Tongue (tissue), 1 donor: ENCODE measurements at regions not wholly inside any gene's neighbourhood (a gene's known extent, or its start where the extent isn't known, plus 50 kb on each side); places are given as distances from the start of the nearest gene placed in this dataset.
"Not testable (repeated sequence)": the region's sequence is repeated elsewhere in the genome, so short reads cannot be mapped to it uniquely, and the experiment has no call there.

Experiments used
- DNase-seq: peaks from one replicate; pipeline ENCODE4 v3.0.0-alpha.2; 2015

DNA sequence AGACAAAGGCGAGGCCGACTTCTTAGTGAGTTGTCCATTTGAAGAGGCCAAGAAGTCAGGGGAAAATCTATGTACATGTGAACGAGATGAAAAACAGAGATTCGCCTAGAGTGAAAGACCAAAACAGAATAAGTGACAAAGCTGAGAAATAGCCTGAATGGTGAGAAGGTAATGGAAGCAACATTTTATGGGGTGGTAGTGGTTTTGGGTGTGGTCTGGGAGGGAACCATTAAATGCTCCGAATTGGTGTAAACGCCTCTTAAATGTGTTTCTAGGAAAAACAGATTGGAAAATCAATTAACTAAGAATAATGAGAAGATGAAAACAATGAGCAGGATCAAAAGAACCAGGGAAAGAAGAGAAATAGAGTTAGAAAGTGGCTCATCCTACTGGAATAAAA is 83.8 kb upstream of the MANSC4 start:
- DNase-seq: no peak

DNA sequence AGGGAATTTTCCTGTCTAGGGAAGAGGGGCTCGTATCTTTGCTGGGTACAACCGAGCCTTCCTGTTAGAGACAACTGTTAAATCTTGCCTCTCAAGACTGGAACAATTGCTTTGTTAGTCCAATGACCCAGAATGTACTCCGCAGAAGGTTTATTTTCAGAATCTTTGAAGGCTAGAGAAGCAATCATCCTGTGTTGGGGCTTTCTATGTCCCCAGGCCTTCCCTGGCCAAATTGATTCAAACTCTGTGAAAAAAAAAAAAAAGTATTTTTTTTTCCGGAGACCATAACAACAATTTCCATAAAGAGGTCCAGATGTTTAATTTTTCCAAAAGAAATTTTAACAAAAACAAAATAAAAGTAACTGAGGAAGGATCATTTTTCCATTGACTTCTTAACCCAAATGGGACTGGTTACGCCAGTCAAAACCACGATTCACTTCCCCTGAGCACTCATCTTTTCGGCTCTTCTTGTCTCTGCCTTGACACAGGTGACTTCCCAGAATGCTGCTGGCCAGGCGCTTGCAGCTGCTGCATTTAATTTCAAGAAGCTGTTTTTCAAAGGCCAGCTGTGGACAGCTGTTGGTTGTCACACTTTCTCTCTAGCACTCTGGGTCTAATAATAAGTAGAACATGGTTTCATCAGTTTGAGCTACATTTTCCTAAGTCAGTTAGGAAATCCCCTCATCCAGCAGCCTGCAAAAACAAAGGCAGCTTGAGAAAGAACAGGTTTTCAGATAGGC is 81.6 kb upstream of the MANSC4 start:
- DNase-seq: peak; percentile 93

- no peak for DNase-seq
These were observed 79.6 kb upstream of the MANSC4 start for GRCh38 chr12:27859648-27860047.

GRCh38 chr12:27857006-27857405 is 77.0 kb upstream of the MANSC4 start:
- DNase-seq: not testable (repeated sequence)

DNA sequence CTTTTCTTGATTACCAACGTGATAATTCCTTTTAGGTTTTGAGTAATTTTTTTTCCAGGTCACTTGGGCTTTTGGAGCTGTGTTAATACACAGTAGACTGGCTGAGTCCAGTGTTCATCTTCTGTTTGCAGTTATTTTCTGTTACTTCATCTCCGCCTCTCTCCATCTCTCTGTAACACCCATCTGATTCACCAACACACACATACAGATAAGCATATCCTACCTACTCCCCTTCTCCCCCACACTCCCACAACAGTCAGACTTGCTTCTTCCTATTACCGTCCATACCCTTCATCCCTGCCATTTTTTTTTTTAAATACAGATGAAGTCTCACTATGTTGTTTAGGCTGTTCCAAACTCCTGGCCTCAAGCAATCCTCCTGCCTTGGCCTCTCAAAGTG is 72.7 kb upstream of the MANSC4 start:
- DNase-seq: no peak
